ENCODE measurements at regions not wholly inside any gene's neighbourhood (a gene's known extent, or its start where the extent isn't known, plus 50 kb on each side); places are given as distances from the start of the nearest gene placed in this dataset.
"Not testable (repeated sequence)": the region's sequence is repeated elsewhere in the genome, so short reads cannot be mapped to it uniquely, and the experiment has no call there.

GRCh38 chr2:155021618-155022017 is 323.1 kb downstream of the KCNJ3 start:
- H3K27me3 Mint-ChIP-seq, result no peaks in the 10 kb centered on the region
- no peaks in the 10 kb centered on the region for H3K9me3 Mint-ChIP-seq
- no peak for DNase-seq
- no peak for ATAC-seq (replicated peaks)
- no peak overlapping the region for H3K27ac Mint-ChIP-seq
- H3K36me3 Mint-ChIP-seq, result no peaks in the 10 kb centered on the region
- H3K4me3 Mint-ChIP-seq, result no peak overlapping the region
- no peaks in the 10 kb centered on the region for H3K4me1 Mint-ChIP-seq

- ATAC-seq (replicated peaks), result no peak
Measured at GRCh38 chr2:155020246-155020645, 321.8 kb downstream of the KCNJ3 start.

GRCh38 chr2:155010925-155011324 is 312.4 kb downstream of the KCNJ3 start:
- DNase-seq, result no peak
- H3K27ac Mint-ChIP-seq, result no peak overlapping the region
- H3K36me3 Mint-ChIP-seq, result no peaks in the 10 kb centered on the region
- H3K9me3 Mint-ChIP-seq, result peaks cover 0 to 1% of the 10 kb centered on the region in 2 donors
- ATAC-seq (replicated peaks), result no peak
- no peak overlapping the region for H3K4me3 Mint-ChIP-seq
- H3K27me3 Mint-ChIP-seq, result no peaks in the 10 kb centered on the region
- no peaks in the 10 kb centered on the region for H3K4me1 Mint-ChIP-seq

More at GRCh38 chr2:155020246-155020645, 321.8 kb downstream of the KCNJ3 start:
- Mint-ChIP-seq H3K4me1 (no peaks in the 10 kb centered on the region), H3K4me3 (no peak overlapping the region), H3K27ac (no peak overlapping the region), H3K9me3 (no peaks in the 10 kb centered on the region), H3K27me3 (no peaks in the 10 kb centered on the region), H3K36me3 (no peaks in the 10 kb centered on the region)
- no peak for DNase-seq

- H3K9me3 Mint-ChIP-seq, result no peaks in the 10 kb centered on the region
- H3K27ac Mint-ChIP-seq, result no peak overlapping the region
- no peaks in the 10 kb centered on the region for H3K4me1 Mint-ChIP-seq
- no peak for DNase-seq
- no peaks in the 10 kb centered on the region for H3K27me3 Mint-ChIP-seq
- H3K36me3 Mint-ChIP-seq, result no peaks in the 10 kb centered on the region
- no peak overlapping the region for H3K4me3 Mint-ChIP-seq
- ATAC-seq (replicated peaks), result no peak
Measured at GRCh38 chr2:154995361-154995760, 296.9 kb downstream of the KCNJ3 start.

- Mint-ChIP-seq H3K9me3 (peaks cover 0 to 1% of the 10 kb centered on the region in 2 donors), H3K36me3 (no peaks in the 10 kb centered on the region), H3K27ac (no peak overlapping the region), H3K4me3 (no peak overlapping the region), H3K27me3 (no peaks in the 10 kb centered on the region), H3K4me1 (no peaks in the 10 kb centered on the region)
- no peak for DNase-seq
- ATAC-seq (replicated peaks), result no peak
Measured at GRCh38 chr2:154992826-154993225, 294.3 kb downstream of the KCNJ3 start.

GRCh38 chr2:154978710-154979109 is 280.2 kb downstream of the KCNJ3 start:
- peaks cover 0 to 4% of the 10 kb centered on the region in 2 donors for H3K9me3 Mint-ChIP-seq
- ATAC-seq (replicated peaks) (no peak), DNase-seq (no peak)
- H3K4me3 Mint-ChIP-seq, result no peak overlapping the region
- no peaks in the 10 kb centered on the region for H3K4me1 Mint-ChIP-seq
- no peak overlapping the region for H3K27ac Mint-ChIP-seq
- no peaks in the 10 kb centered on the region for H3K27me3 Mint-ChIP-seq
- no peaks in the 10 kb centered on the region for H3K36me3 Mint-ChIP-seq

GRCh38 chr2:154978244-154978643 is 279.7 kb downstream of the KCNJ3 start:
- no peaks in the 10 kb centered on the region for H3K36me3 Mint-ChIP-seq
- no peaks in the 10 kb centered on the region for H3K4me1 Mint-ChIP-seq
- no peak for ATAC-seq (replicated peaks)
- H3K4me3 Mint-ChIP-seq, result no peak overlapping the region
- H3K9me3 Mint-ChIP-seq, result peaks cover 0 to 4% of the 10 kb centered on the region in 2 donors
- no peak for DNase-seq
- H3K27ac Mint-ChIP-seq, result no peak overlapping the region
- H3K27me3 Mint-ChIP-seq, result no peaks in the 10 kb centered on the region

- no peak for DNase-seq
- no peaks in the 10 kb centered on the region for H3K36me3 Mint-ChIP-seq
- H3K9me3 Mint-ChIP-seq, result peaks cover 0 to 2% of the 10 kb centered on the region in 2 donors
- no peaks in the 10 kb centered on the region for H3K4me1 Mint-ChIP-seq
- H3K4me3 Mint-ChIP-seq, result no peak overlapping the region
- no peak overlapping the region for H3K27ac Mint-ChIP-seq
- no peaks in the 10 kb centered on the region for H3K27me3 Mint-ChIP-seq
- ATAC-seq (replicated peaks), result no peak
Measured at GRCh38 chr2:154974041-154974440, 275.5 kb downstream of the KCNJ3 start.

- H3K4me3 Mint-ChIP-seq, result no peak overlapping the region
- no peak for DNase-seq
- no peaks in the 10 kb centered on the region for H3K27me3 Mint-ChIP-seq
- H3K9me3 Mint-ChIP-seq, result peaks cover 0 to 1% of the 10 kb centered on the region in 2 donors
- no peaks in the 10 kb centered on the region for H3K4me1 Mint-ChIP-seq
- no peaks in the 10 kb centered on the region for H3K36me3 Mint-ChIP-seq
- no peak overlapping the region for H3K27ac Mint-ChIP-seq
- no peak for ATAC-seq (replicated peaks)
Measured at GRCh38 chr2:154963511-154963910, 265.0 kb downstream of the KCNJ3 start.

- H3K36me3 Mint-ChIP-seq, result no peaks in the 10 kb centered on the region
- H3K4me3 Mint-ChIP-seq, result no peak overlapping the region
- H3K27me3 Mint-ChIP-seq, result no peaks in the 10 kb centered on the region
- H3K9me3 Mint-ChIP-seq, result peaks cover 7 to 8% of the 10 kb centered on the region in 2 donors
- H3K27ac Mint-ChIP-seq, result no peak overlapping the region
- ATAC-seq (replicated peaks) (no peak), DNase-seq (no peak)
- H3K4me1 Mint-ChIP-seq, result no peaks in the 10 kb centered on the region
Measured at GRCh38 chr2:154961676-154962075, 263.2 kb downstream of the KCNJ3 start.

GRCh38 chr2:154960802-154961583 is 262.5 kb downstream of the KCNJ3 start:
- Mint-ChIP-seq H3K4me3 (no peak overlapping the region), H3K27me3 (no peaks in the 10 kb centered on the region), H3K36me3 (no peaks in the 10 kb centered on the region), H3K4me1 (no peaks in the 10 kb centered on the region), H3K27ac (no peak overlapping the region), H3K9me3 (peaks cover 7 to 8% of the 10 kb centered on the region in 2 donors)
- ATAC-seq (replicated peaks), result no peak
- no peak for DNase-seq

- Mint-ChIP-seq H3K9me3 (peaks cover 1 to 2% of the 10 kb centered on the region in 2 donors), H3K4me3 (no peak overlapping the region), H3K36me3 (no peaks in the 10 kb centered on the region), H3K27me3 (no peaks in the 10 kb centered on the region), H3K4me1 (no peaks in the 10 kb centered on the region), H3K27ac (no peak overlapping the region)
- no peak for ATAC-seq (replicated peaks)
- DNase-seq, result no peak
Measured at GRCh38 chr2:154952346-154952980, 254.0 kb downstream of the KCNJ3 start.

- not testable (repeated sequence) for H3K4me1 Mint-ChIP-seq; H3K36me3 Mint-ChIP-seq; ATAC-seq (replicated peaks); H3K27me3 Mint-ChIP-seq; H3K9me3 Mint-ChIP-seq; H3K4me3 Mint-ChIP-seq; DNase-seq; H3K27ac Mint-ChIP-seq
Measured at GRCh38 chr2:154947416-154947815, 248.9 kb downstream of the KCNJ3 start.

GRCh38 chr2:154945984-154946383 is 247.5 kb downstream of the KCNJ3 start:
- Mint-ChIP-seq H3K27ac (no peak overlapping the region), H3K9me3 (no peaks in the 10 kb centered on the region), H3K36me3 (no peaks in the 10 kb centered on the region), H3K4me1 (no peaks in the 10 kb centered on the region), H3K27me3 (no peaks in the 10 kb centered on the region), H3K4me3 (no peak overlapping the region)
- DNase-seq, result no peak
- ATAC-seq (replicated peaks), result no peak

- H3K27me3 Mint-ChIP-seq, result no peaks in the 10 kb centered on the region
- no peak for DNase-seq
- H3K4me1 Mint-ChIP-seq, result no peaks in the 10 kb centered on the region
- ATAC-seq (replicated peaks), result no peak
- H3K4me3 Mint-ChIP-seq, result no peak overlapping the region
- no peak overlapping the region for H3K27ac Mint-ChIP-seq
- H3K9me3 Mint-ChIP-seq, result no peaks in the 10 kb centered on the region
- no peaks in the 10 kb centered on the region for H3K36me3 Mint-ChIP-seq
Measured at GRCh38 chr2:154941379-154941778, 242.9 kb downstream of the KCNJ3 start.

Measured in stimulated activated naive B cell treated with anti-CD40 and anti-IgM and Interleukin-4, amounts not matched to agents 10 μg/mL and 1 μg/mL and 100 μg/mL, for 72 hours (primary cell).